NCI-H345 treated with DMSO at 0.1 percent for 48 hours (cell line): ENCODE measurements at regions not wholly inside any gene's neighbourhood (a gene's known extent, or its start where the extent isn't known, plus 50 kb on each side); places are given as distances from the start of the nearest gene placed in this dataset.

ENCODE experiments used
- DNase-seq: peaks from one replicate; lab custom pipeline; 2025; ENCODE audit not compliant: unreplicated experiment; lab: John Stamatoyannopoulos, UW

GRCh38 chr7:32266932-32267475 is 196.8 kb upstream of the PDE1C start:
- no peak for DNase-seq

GRCh38 chr7:32264702-32265284 is 194.6 kb upstream of the PDE1C start:
- DNase-seq: no peak

GRCh38 chr7:32263611-32264010 is 193.4 kb upstream of the PDE1C start:
- DNase-seq: no peak

- no peak for DNase-seq
Observed at GRCh38 chr7:32262315-32262714, 192.1 kb upstream of the PDE1C start.

GRCh38 chr7:32259931-32260596 is 189.9 kb upstream of the PDE1C start:
- DNase-seq: no peak

GRCh38 chr7:32258265-32258664 is 188.1 kb upstream of the PDE1C start:
- no peak for DNase-seq

GRCh38 chr7:32257621-32258020 is 187.4 kb upstream of the PDE1C start:
- DNase-seq: no peak

GRCh38 chr7:32256811-32257210 is 186.6 kb upstream of the PDE1C start:
- DNase-seq: no peak

GRCh38 chr7:32256376-32256775 is 186.2 kb upstream of the PDE1C start:
- no peak for DNase-seq

- no peak for DNase-seq
Observed at GRCh38 chr7:32255036-32255435, 184.8 kb upstream of the PDE1C start.

GRCh38 chr7:32253299-32253698 is 183.1 kb upstream of the PDE1C start:
- DNase-seq: no peak

- DNase-seq: no peak
Observed at GRCh38 chr7:32251659-32252058, 181.5 kb upstream of the PDE1C start.

GRCh38 chr7:32250471-32251260 is 180.5 kb upstream of the PDE1C start:
- no peak for DNase-seq

- DNase-seq: no peak
Observed at GRCh38 chr7:32250003-32250402, 179.8 kb upstream of the PDE1C start.

- no peak for DNase-seq
Observed at GRCh38 chr7:32248522-32248921, 178.3 kb upstream of the PDE1C start.

- DNase-seq: no peak
Observed at GRCh38 chr7:32244806-32245345, 174.7 kb upstream of the PDE1C start.

- DNase-seq: no peak
Observed at GRCh38 chr7:32243687-32244290, 173.6 kb upstream of the PDE1C start.

GRCh38 chr7:32242436-32242835 is 172.2 kb upstream of the PDE1C start:
- no peak for DNase-seq

GRCh38 chr7:32241636-32242035 is 171.4 kb upstream of the PDE1C start:
- no peak for DNase-seq

- no peak for DNase-seq
Observed at GRCh38 chr7:32239764-32240163, 169.6 kb upstream of the PDE1C start.

GRCh38 chr7:32228601-32229000 is 158.4 kb upstream of the PDE1C start:
- no peak for DNase-seq
